NT2/D1 (cell line): ENCODE measurements at regions not wholly inside any gene's neighbourhood (a gene's known extent, or its start where the extent isn't known, plus 50 kb on each side); places are given as distances from the start of the nearest gene placed in this dataset.

ENCODE experiments used
- SUZ12 ChIP-seq: IDR thresholded peaks from 2 replicates; pipeline ENCODE4 v1.6.1; 2011; ENCODE audit not compliant: insufficient read length, insufficient read depth; ENCODE audit errors: extremely low read depth
- YY1 ChIP-seq: IDR thresholded peaks from 2 replicates; pipeline ENCODE4 v1.6.1; 2011; ENCODE audit not compliant: insufficient read length, insufficient read depth
- ZNF274 ChIP-seq: IDR thresholded peaks from 2 replicates; pipeline ENCODE4 v1.6.1; 2011; ENCODE audit warnings: mild to moderate bottlenecking, low read depth, low read length

DNA sequence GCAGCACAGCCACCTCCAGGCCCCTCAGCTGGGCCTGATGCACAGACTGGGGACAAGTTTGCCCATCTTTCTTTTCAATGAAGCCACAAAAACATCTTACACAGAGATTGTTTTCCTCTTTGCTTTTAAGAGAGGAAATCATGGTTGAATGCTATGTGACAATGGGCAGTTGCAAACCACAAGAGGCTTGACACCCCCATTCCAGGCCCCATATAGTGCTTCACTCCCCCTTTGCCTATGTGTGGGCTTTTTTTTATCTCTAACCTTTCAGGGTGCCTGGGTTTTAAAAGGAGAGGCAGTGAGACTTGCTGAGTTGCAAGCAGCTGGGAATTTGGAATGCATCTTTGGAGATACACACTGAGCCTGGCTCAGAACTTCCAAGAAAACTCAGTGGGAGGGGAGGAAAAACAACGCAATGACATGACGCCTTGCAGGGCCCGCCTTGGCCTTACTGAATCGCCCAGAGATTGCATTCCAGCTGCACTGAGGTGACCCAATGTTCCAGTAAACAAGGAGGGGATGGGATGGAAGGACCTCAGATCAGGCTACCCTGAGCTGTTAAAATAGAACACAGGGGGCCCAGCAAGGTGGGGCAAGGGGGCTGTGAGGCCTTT lies 145.2 kb upstream of the ZNF648 start:
- TF ChIP-seq SUZ12: no peak
- no peak for TF ChIP-seq ZNF274
- no peak for TF ChIP-seq YY1
